Activated T-cell treated with anti-CD3 and anti-CD28 coated beads for 48 hours (primary cell): ENCODE measurements at regions not wholly inside any gene's neighbourhood (a gene's known extent, or its start where the extent isn't known, plus 50 kb on each side); places are given as distances from the start of the nearest gene placed in this dataset.
"Not testable (repeated sequence)": the region's sequence is repeated elsewhere in the genome, so short reads cannot be mapped to it uniquely, and the experiment has no call there.

Experiments
- DNase-seq: peaks from one replicate; pipeline ENCODE4 v3.0.0-alpha.2; 2020; ENCODE audit warnings: low read depth

DNA sequence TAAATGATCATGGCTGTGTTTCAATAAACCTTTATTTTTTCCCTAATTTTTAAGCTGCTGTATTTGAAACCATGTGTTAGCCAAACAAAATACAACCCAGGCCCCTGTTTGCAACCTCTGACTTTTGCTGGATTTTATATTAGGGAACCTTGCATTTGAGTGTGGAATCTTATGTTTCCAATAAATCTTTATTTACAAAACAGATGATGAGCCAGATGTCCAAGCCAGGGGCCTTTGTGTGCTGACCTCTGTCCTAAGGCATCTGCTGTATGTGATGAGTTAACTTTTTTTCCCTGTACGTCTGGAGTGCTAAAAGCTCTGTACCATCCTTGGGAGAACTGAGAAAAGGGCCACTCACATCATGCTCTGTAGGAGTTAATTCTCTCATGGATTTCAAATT, 162.9 kb downstream of the TRIB2 start:
- no peak for DNase-seq

GRCh38 chr2:12881952-12882351, 165.2 kb downstream of the TRIB2 start:
- DNase-seq, result no peak

GRCh38 chr2:12882393-12882792, 165.7 kb downstream of the TRIB2 start:
- DNase-seq, result no peak

DNA sequence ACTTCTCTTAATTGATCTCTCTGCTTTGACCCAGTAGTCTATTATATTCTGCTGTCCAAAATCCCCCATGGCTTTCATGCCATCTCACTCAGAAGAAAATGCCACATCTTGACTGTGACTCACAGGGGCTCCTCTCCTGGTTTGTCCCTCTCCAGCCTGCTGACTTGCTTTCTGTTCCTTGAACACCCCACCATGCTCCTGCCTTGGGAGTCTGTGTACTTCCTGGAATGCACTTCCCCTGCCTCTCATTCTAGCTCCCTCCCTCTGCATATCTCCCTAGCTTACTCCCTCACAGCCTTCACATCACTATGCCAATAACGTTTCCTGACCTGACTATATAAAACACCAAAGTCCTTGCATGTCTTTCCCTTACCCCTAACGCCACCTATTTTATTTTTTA, 167.2 kb downstream of the TRIB2 start:
- no peak for DNase-seq

DNA sequence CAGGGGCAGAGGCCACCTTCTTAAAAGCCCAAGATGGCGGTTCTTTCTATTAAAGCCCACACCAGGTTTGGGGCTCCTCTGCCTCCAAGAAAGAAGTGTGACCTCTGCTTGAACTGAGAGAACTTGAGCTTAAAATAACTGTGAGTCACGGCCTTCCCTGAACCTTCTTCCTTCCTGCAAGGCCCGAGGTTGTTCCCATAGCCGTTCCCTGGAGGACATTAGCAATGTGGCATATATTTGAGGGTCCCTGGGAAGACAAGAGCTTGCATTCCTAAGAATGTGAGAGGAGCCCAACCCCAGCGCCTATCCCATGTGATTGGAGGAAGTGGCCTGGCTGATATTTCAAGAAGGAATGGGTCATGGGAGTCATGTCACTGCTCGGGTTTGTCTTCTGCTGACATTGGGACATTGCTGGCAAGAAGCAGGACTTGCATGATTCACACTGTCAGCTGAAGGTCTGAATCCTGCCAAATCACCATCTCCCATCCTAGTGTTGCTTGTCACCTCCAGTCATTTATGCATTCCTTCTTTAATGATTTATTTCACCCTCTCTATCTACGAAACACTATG, 168.1 kb downstream of the TRIB2 start:
- DNase-seq, result no peak

- no peak for DNase-seq
Measured at GRCh38 chr2:12890066-12890465, 173.3 kb downstream of the TRIB2 start.

DNA sequence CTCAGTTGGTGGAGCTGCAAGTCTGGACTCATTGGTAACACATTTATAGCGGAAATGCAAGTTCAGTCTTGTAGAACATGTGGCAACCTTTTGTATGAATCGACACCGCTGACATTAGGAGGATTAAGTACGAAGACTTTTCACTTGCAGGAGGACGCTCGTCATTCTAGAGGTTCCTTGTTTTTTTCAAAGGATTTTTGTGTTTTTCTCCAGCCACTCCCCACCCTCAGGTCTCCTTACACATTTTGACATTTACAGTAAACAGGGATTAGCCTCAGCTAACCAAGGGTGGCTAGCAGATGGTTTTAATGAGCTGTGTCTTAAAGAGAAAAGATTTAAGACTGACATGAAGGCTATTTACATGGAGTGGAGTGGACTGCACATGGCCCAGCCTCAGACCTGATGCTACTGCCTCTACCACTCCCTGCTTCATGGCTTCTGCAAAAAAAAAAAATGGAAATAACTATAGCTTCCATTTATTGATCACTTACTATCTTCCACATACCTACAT, 173.8 kb downstream of the TRIB2 start:
- no peak for DNase-seq

GRCh38 chr2:12895017-12895416, 178.3 kb downstream of the TRIB2 start:
- DNase-seq, result no peak

DNA sequence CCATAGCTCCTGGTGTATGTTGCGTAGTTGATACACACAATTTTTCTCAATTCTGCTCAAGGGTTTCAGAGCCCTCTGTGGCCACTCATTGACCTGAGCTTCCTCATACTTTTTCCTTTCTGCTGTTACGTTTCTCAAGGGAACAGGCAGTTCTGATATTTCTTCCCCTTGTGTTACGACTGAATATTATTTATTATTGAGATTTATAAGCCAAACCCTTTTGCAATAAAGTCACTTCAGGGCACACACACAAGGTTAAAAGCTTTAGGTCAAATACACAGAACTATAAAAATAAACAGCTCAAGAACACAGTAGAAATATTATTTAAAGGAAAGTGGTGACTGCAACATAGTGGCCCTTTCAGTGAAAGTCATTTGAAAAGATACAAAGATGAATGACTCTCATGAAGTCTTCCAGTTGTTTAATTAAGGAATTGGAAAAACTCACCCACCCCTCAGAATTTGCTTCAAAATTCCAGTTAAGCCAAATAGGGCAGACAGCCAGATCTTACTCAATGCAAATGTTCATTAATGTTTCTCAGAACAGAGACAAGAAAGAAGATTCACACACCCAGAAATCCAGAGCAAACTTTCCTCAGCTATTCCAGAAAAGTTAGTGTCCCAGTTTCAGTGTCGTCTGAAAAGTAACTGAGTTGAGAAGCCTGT, 179.7 kb downstream of the TRIB2 start:
- no peak for DNase-seq

DNA sequence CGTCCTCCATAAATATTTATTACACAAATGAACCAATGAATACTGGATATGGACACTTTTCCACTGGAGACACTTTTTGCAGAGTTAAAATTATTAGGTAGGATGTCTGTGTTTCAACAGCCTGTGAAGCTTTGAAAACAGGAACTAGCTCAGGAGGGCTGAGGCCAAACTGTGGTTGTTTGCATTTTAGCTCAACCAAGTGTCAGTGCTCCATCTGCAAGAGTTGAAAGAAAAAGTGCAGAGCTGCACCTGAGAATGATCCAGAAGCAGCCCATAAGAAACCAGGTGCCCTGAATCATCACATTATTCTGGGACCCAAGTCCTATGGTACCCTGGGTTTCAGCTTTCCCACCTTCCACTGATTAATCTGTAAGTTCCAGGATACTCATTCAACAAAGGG, 180.4 kb downstream of the TRIB2 start:
- no peak for DNase-seq

DNA sequence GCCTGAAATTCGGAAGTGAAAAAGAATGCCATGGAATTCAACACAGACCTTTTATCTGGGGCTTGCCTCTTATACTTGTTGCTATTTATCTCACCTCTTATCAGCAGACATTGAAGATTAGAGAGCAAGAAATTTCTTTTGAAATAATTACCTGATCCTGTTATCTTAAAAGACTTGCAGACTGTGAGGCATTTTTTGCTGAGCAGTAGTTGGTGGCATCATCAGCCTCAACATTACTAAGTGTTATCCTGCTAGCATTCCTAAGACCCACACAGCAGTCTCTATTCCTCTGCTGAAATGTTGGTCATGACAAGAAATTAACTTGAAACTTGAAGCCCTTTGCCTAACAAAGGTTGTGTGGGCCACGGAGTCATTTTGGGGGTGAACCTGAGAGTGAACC, 186.5 kb downstream of the TRIB2 start:
- DNase-seq, result no peak

- DNase-seq, result no peak
Measured at GRCh38 chr2:12910431-12910830, 193.7 kb downstream of the TRIB2 start.

GRCh38 chr2:12915787-12916186, 199.1 kb downstream of the TRIB2 start:
- DNase-seq, result no peak

DNA sequence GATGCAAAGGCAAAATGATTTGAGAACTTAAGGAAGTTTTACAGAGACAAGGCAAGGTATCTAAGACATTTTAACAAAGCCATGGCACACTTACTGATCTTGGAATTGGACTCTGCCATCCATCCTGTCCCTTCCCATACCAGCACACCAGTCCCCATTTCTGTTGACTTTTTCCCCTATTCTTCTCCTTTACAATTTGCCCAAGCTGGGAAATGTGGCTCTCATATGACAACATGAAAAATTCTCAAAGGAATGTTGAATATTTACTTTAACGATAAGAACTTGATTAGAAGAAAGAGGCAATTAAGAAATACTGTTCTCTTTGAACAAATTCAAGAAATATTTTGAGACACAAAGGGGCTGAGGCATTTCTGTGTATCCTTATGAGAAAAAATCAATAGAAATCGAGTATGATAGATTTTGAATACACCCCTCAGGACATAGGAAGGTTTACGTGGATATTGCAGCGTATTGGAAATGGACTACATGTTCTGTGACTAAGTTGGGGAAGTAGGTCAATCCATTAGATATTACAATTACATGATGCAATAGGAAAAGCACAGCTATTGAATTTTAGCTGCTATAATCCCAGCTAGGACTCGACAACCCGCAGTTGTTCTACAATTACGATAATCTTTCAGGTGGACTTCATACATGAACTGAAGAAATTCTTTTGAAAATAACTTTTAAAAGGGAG, 201.6 kb downstream of the TRIB2 start:
- no peak for DNase-seq

DNA sequence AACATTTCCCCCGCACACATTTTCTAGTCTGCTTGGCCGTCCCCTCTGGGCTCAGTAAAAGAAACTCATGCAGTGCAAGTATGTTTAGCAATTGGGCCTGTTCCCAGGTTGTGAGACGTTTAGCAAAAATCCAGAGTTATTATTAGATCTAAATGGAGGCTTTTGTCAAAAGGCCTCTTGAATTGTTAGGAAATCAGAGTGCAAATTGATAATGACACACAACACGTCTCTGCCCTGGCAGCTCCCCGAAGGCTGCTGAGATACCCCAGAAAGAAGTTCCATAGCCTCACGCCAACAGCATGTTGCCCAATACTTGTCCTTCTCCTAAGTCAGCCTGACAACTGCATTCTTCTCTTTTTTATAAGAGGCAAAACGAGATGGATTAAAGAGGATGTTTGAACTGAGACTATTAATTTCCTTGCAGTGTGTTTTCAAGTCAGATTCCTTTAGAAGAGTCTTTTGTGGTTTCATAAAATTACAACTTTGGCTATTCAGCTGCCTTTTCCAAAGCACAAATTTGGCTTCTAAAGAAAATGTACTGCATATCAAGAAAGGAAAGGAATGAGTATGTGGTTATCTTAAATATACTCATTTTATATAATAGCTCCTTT, 202.2 kb downstream of the TRIB2 start:
- no peak for DNase-seq

DNA sequence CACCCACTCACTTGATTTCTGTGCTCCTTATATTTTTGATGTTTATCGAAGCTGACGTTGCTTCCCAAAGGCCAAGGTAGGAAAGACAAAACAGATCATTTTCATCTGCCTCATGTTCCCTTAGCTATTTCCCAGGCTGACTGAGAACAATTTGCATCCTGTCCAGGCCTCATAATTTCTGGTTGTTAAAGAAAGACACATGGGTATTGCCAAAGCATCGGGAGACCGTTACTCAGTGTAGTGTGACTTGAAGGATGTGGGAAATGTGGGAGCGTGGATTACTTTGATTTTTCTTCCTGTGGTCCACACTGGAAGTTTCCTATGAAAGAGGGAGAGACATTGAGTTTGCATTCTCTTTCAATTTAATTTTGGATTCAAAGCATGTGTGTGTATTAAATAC, 204.6 kb downstream of the TRIB2 start:
- no peak for DNase-seq

DNA sequence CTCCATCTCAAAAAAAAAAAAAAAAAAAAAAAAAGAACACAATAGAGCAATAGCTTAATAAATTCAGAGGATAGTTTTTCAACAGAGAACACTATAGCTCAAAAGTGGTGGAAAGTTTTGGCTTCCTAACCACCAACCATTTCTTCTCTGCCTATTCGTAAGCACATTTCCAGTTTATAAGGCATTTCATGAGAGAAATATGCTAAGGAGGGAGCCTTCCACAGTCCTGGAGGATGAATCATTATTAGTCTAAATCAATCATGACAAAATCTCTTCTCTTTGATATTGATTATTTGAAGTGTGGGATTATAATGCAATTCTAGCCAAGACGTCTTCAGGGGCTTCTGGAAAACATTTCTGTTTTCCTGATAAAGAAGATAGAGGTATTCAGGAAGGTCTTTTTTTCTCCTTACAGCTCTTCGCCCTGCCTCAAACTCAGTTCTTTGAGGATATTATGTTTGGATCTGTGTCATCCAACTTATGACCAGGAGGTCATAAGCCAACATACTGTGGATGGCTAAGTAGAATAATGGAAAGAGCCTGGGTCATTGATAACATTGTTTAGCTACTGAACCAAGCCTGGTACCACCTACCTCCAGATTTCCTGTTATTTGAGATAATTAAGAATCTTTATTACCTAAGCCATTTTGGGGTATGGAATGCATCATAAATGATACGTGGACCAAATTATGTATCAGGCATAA, 207.3 kb downstream of the TRIB2 start:
- DNase-seq, result no peak

GRCh38 chr2:12926641-12927040, 209.9 kb downstream of the TRIB2 start:
- DNase-seq, result not testable (repeated sequence)

- DNase-seq, result peak; percentile 15
Measured at GRCh38 chr2:12928197-12928774, 211.6 kb downstream of the TRIB2 start.

- no peak for DNase-seq
Measured at GRCh38 chr2:12928775-12929401, 212.2 kb downstream of the TRIB2 start.

GRCh38 chr2:12929758-12930157, 213.0 kb downstream of the TRIB2 start:
- DNase-seq, result no peak

DNA sequence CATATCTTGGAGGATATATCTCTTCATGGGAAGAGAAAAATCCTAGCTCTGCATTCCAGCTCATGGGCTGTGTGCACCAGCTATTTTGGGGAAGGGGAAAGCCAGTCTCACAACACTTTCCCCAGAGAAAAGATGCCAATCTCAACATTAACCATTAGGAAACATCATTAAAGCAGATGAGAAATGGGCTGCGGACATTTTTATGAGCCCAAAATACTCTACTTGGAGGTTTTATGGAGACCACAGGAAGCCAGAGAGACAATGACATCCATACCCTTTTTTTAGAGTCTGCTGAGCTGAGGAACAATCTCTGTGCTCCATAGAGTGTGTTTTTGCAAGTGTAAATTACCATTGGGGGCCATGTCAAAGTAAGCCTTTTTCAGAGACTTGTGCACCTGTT, 213.7 kb downstream of the TRIB2 start:
- DNase-seq, result no peak
